HepG2 (cell line): ENCODE measurements at regions not wholly inside any gene's neighbourhood (a gene's known extent, or its start where the extent isn't known, plus 50 kb on each side); places are given as distances from the start of the nearest gene placed in this dataset.

Experiments
- ATAC-seq: fragments of 200-7000 bp; cut with Tn5 transposase; 3 replicates; pipeline ENCODE4 v1.9.1; 2020; ENCODE audit warnings: mild to moderate bottlenecking, moderate library complexity
- BruUV-seq: library from RNA; stranded (reverse); fragments of 400-500 nt; replicated peaks from 2 replicates; lab custom pipeline; 2021; lab: Mats Ljungman, UMichigan
- CTCF ChIA-PET: fragments of 300-600 bp; formaldehyde crosslinking; extraction: SDS; loops from one replicate; lab custom pipeline; 2021; ENCODE audit warnings: low total read pairs, inconsistent platforms, low intra/inter-chr PET ratio; lab: Yijun Ruan, JAX
- POLR2A ChIA-PET: fragments of 350-600 bp; sonication (Branson Sonifier 250); formaldehyde crosslinking; loops from one replicate; lab custom pipeline; 2020; ENCODE audit warnings: antibody characterized with exemption, inconsistent platforms; lab: Yijun Ruan, JAX
- DNase-seq: peaks from one replicate; pipeline ENCODE4 v3.0.0-alpha.2; 2015; ENCODE audit warnings: low spot score
- FAIRE-seq: peaks from 3 replicates; lab custom pipeline; 2011; peaks lifted over from hg19 to GRCh38; lab: Jason Lieb, UNC
- H2AFZ ChIP-seq: one replicate; pipeline ENCODE4 v1.6.1; 2011; ENCODE audit warnings: low read length, inconsistent platforms
- H3K27ac ChIP-seq: fragments of 300-600 bp; 3 replicates; pipeline ENCODE4 v1.8.0; 2011; ENCODE audit warnings: mixed run types, mild to moderate bottlenecking, mixed read lengths, low read length, inconsistent platforms; ENCODE audit not compliant: insufficient read depth; ENCODE audit errors: extremely low read length
- H3K27me3 ChIP-seq, 2 experiments: fragments of 200-600 bp in 1 of 2; 2 replicates in 1 of 2; 3 replicates in 1 of 2; pipeline versions ENCODE4 v1.6.0 to v1.8.0; 2011; ENCODE audit warnings: low read length in 2 of 2, mild to moderate bottlenecking in 2 of 2, moderate library complexity in 2 of 2, inconsistent platforms in 1 of 2; ENCODE audit not compliant: insufficient read depth in 2 of 2, control insufficient read depth in 1 of 2
- H3K36me3 ChIP-seq, 2 experiments: fragments of 200-600 bp in 1 of 2; replicated peaks in 1 of 2; 2 replicates in 1 of 2; 3 replicates in 1 of 2; pipeline versions ENCODE4 v1.5.1 to v1.8.0; 2011; ENCODE audit warnings: low read length in 2 of 2, inconsistent platforms in 1 of 2; ENCODE audit not compliant: insufficient read depth in 2 of 2, control insufficient read depth in 1 of 2
- H3K4me1 ChIP-seq: 2 replicates; pipeline ENCODE4 v1.5.1; 2012; ENCODE audit warnings: low read length, inconsistent platforms; ENCODE audit not compliant: insufficient read depth
- H3K4me2 ChIP-seq: 2 replicates; pipeline ENCODE4 v1.6.0; 2011; ENCODE audit warnings: low read depth, low read length, inconsistent platforms
- H3K4me3 ChIP-seq, 3 experiments: fragments of 200-600 bp in 1 of 3; sonication (generic), shearing (Covaris generic) in 1 of 3; replicated peaks in 1 of 3; 2 replicates each; pipeline ENCODE4 v1.5.1; 2011 to 2016; ENCODE audit warnings: low read length in 3 of 3, inconsistent platforms in 2 of 3, low read depth in 2 of 3, mild to moderate bottlenecking in 2 of 3, control low read depth in 1 of 3, mixed read lengths in 1 of 3; ENCODE audit not compliant: insufficient read depth in 1 of 3
- H3K79me2 ChIP-seq: one replicate; pipeline ENCODE4 v1.6.1; 2011; ENCODE audit warnings: low read length, inconsistent platforms; ENCODE audit not compliant: insufficient read depth
- H3K9ac ChIP-seq: 2 replicates; pipeline ENCODE4 v1.6.0; 2011; ENCODE audit warnings: mild to moderate bottlenecking, low read depth, low read length, inconsistent platforms; ENCODE audit not compliant: insufficient read depth
- H3K9me3 ChIP-seq: 2 replicates; pipeline ENCODE4 v1.5.1; 2012; ENCODE audit warnings: mild to moderate bottlenecking, low read length
- H4K20me1 ChIP-seq: 2 replicates; pipeline ENCODE4 v1.6.0; 2011; ENCODE audit warnings: inconsistent platforms, mild to moderate bottlenecking, low read length, moderate library complexity; ENCODE audit not compliant: insufficient read depth
- FLYWCH1 ChIP-seq: sonication (generic); formaldehyde crosslinking; IDR thresholded peaks from 2 replicates; pipeline ENCODE4 v1.8.1; 2023; ENCODE audit warnings: mild to moderate bottlenecking, missing genetic modification reagents
- HNRNPK ChIP-seq: fragments of 200-400 bp; formaldehyde crosslinking; IDR thresholded peaks from 2 replicates; pipeline ENCODE4 v1.6.1; 2018; ENCODE audit warnings: low read length, low read depth, moderate library complexity, mild to moderate bottlenecking; ENCODE audit not compliant: poor library complexity, severe bottlenecking
- IRF2 ChIP-seq: IDR thresholded peaks from 2 replicates; pipeline ENCODE4 v1.6.1; 2018; ENCODE audit warnings: missing genetic modification reagents, missing compliant biosample characterization
- NR3C1 ChIP-seq: sonication (generic); formaldehyde crosslinking; IDR thresholded peaks from 2 replicates; pipeline ENCODE4 v1.4.0; 2020; ENCODE audit warnings: missing genetic modification reagents
- whole genome bisulfite sequencing: methylation state at CpG from one replicate; pipeline ENCODE4 v1.1.6; 2017; ENCODE audit warnings: low lambda C conversion rate; 5-methylcytosine and 5-hydroxymethylcytosine counted together
- in situ Hi-C: cut with HindIII; loops from 2 replicates; pipeline ENCODE4 v1.10.0; 2017; ENCODE audit warnings: low pct_unique_long_range_greater_than_20kb; ENCODE audit not compliant: extremely low pct_ligation_motif_present
- intact Hi-C: fragments of 100-400 bp; cut with micrococcal nuclease; formaldehyde crosslinking; loops from one replicate; pipeline ENCODE4 v1.10.0; 2022; ENCODE audit not compliant: unreplicated experiment
- TF ChIP-seq, protein P1 (sequence below): sonication (generic); formaldehyde crosslinking; IDR thresholded peaks from 2 replicates; pipeline ENCODE4 v1.4.0; 2020; ENCODE audit warnings: missing genetic modification reagents
- TF ChIP-seq, protein P2 (sequence below): sonication (generic); formaldehyde crosslinking; IDR thresholded peaks from 2 replicates; pipeline ENCODE4 v1.5.0; 2020; ENCODE audit warnings: mild to moderate bottlenecking, missing genetic modification reagents
- TF ChIP-seq, protein P3 (sequence below): sonication (generic); formaldehyde crosslinking; IDR thresholded peaks from 2 replicates; pipeline ENCODE4 v1.5.1; 2020; ENCODE audit warnings: missing genetic modification reagents, mild to moderate bottlenecking, borderline replicate concordance

DNA sequence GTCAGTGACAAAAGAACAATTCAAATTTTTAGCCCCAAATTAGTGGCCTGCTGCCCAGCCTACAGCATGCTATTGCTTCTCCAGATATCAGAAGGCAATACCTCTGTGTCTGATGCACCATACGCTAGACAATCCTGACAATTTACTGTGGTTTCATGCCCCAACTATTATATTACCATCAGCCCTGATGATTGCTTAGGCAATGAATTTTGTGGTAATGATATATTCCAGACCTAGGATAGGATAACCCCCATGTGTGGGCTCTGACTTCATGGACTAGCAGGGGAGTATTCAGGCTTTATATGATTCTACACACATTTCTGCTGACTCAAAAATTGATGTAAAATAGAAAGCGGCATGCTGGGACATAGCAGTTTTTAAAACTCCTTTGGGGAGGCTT lies 168.7 kb upstream of the FST start:
- no peak for DNase-seq
- no TSS peak for BruUV-seq
- Histone ChIP-seq H3K4me2 (no peak overlapping the region), H3K9ac (no peak overlapping the region), H3K9me3 (no peaks in the 10 kb centered on the region), H3K4me3 (no peak overlapping the region), H3K27ac (no peak overlapping the region), H2AFZ (no peak overlapping the region), H3K79me2 (no peaks in the 10 kb centered on the region), H4K20me1 (no peaks in the 10 kb centered on the region), H3K36me3 (no peaks in the 10 kb centered on the region), H3K4me1 (no peaks in the 10 kb centered on the region), H3K27me3 (no peaks in the 10 kb centered on the region)
- ChIA-PET CTCF (no interaction called here), POLR2A (no interaction called here)
- intact Hi-C loops (no loop called here), in situ Hi-C loops (no loop called here)
- no peak for FAIRE-seq
- WGBS = 18% methylated on average over 2 of the region's 2 CpGs
- TF ChIP-seq, protein P1, sequence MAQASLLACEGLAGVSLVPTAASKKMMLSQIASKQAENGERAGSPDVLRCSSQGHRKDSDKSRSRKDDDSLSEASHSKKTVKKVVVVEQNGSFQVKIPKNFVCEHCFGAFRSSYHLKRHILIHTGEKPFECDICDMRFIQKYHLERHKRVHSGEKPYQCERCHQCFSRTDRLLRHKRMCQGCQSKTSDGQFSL (CRISPR knock-in tag) = no peak
- TF ChIP-seq NR3C1 (CRISPR knock-in tag) (no peak), IRF2 (CRISPR knock-in tag) (no peak), HNRNPK (no peak), FLYWCH1 (CRISPR knock-in tag) (no peak)
- TF ChIP-seq, protein P2, sequence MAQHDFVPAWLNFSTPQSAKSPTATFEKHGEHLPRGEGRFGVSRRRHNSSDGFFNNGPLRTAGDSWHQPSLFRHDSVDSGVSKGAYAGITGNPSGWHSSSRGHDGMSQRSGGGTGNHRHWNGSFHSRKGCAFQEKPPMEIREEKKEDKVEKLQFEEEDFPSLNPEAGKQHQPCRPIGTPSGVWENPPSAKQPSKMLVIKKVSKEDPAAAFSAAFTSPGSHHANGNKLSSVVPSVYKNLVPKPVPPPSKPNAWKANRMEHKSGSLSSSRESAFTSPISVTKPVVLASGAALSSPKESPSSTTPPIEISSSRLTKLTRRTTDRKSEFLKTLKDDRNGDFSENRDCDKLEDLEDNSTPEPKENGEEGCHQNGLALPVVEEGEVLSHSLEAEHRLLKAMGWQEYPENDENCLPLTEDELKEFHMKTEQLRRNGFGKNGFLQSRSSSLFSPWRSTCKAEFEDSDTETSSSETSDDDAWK (CRISPR knock-in tag) = no peak
- TF ChIP-seq, protein P3, sequence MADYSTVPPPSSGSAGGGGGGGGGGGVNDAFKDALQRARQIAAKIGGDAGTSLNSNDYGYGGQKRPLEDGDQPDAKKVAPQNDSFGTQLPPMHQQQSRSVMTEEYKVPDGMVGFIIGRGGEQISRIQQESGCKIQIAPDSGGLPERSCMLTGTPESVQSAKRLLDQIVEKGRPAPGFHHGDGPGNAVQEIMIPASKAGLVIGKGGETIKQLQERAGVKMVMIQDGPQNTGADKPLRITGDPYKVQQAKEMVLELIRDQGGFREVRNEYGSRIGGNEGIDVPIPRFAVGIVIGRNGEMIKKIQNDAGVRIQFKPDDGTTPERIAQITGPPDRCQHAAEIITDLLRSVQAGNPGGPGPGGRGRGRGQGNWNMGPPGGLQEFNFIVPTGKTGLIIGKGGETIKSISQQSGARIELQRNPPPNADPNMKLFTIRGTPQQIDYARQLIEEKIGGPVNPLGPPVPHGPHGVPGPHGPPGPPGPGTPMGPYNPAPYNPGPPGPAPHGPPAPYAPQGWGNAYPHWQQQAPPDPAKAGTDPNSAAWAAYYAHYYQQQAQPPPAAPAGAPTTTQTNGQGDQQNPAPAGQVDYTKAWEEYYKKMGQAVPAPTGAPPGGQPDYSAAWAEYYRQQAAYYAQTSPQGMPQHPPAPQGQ (CRISPR knock-in tag) = no peak
- no peak for ATAC-seq
